Mesenchymal stem cell (in vitro differentiated cells and primary cell): ENCODE measurements at regions not wholly inside any gene's neighbourhood (a gene's known extent, or its start where the extent isn't known, plus 50 kb on each side); places are given as distances from the start of the nearest gene placed in this dataset.

Experiments
- DNase-seq: peaks from one replicate; pipeline ENCODE4 v3.0.0-alpha.2; 2013
- H2AFZ ChIP-seq: one replicate; pipeline ENCODE4 v1.6.1; 2013; ENCODE audit warnings: low read depth, mild to moderate bottlenecking, control low read depth, inconsistent platforms, low read length, moderate library complexity
- H2AK5ac ChIP-seq: 2 replicates; pipeline ENCODE4 v1.6.1; 2013; ENCODE audit warnings: low read length, moderate library complexity, mild to moderate bottlenecking, inconsistent platforms; ENCODE audit not compliant: severe bottlenecking
- H2BK120ac ChIP-seq: one replicate; pipeline ENCODE4 v1.6.1; 2013; ENCODE audit warnings: low read depth, mild to moderate bottlenecking, inconsistent platforms, low read length, moderate library complexity
- H2BK12ac ChIP-seq, 2 experiments: one replicate each; pipeline ENCODE4 v1.6.1; 2013; ENCODE audit warnings: inconsistent platforms in 2 of 2, low read length in 2 of 2, mild to moderate bottlenecking in 2 of 2, moderate library complexity in 2 of 2, control low read depth in 1 of 2
- H2BK15ac ChIP-seq: one replicate; pipeline ENCODE4 v1.6.1; 2013; ENCODE audit warnings: mild to moderate bottlenecking, low read depth, inconsistent platforms; ENCODE audit not compliant: poor library complexity, severe bottlenecking
- H2BK5ac ChIP-seq: 2 replicates; pipeline ENCODE4 v1.6.1; 2013; ENCODE audit warnings: low read depth, mild to moderate bottlenecking, low read length, control low read depth, inconsistent platforms; ENCODE audit not compliant: poor library complexity, severe bottlenecking
- H3K14ac ChIP-seq, 2 experiments: one replicate each; pipeline ENCODE4 v1.6.1; 2013; ENCODE audit warnings: inconsistent platforms in 2 of 2, low read length in 2 of 2, control low read depth in 1 of 2, mild to moderate bottlenecking in 1 of 2, moderate library complexity in 1 of 2
- H3K18ac ChIP-seq, 2 experiments: one replicate each; pipeline ENCODE4 v1.6.1; 2013; ENCODE audit warnings: inconsistent platforms in 2 of 2, low read length in 2 of 2, control low read depth in 1 of 2, low read depth in 1 of 2, mild to moderate bottlenecking in 1 of 2
- H3K23ac ChIP-seq, 2 experiments: one replicate each; pipeline ENCODE4 v1.6.1; 2013; ENCODE audit warnings: inconsistent platforms in 2 of 2, low read length in 2 of 2, mild to moderate bottlenecking in 2 of 2, moderate library complexity in 2 of 2, control low read depth in 1 of 2
- H3K27ac ChIP-seq: 2 replicates; pipeline ENCODE4 v1.5.1; 2013; ENCODE audit warnings: mild to moderate bottlenecking, moderate library complexity, low read length, control low read depth, inconsistent platforms; ENCODE audit not compliant: poor library complexity, severe bottlenecking
- H3K27me3 ChIP-seq, 2 experiments: 2 replicates each; pipeline versions ENCODE4 v1.6.1 to v1.7.0; 2013; ENCODE audit warnings: low read length in 2 of 2, mild to moderate bottlenecking in 2 of 2, moderate library complexity in 2 of 2, control low read depth in 1 of 2, inconsistent platforms in 1 of 2; ENCODE audit not compliant: control insufficient read depth in 1 of 2, insufficient read depth in 1 of 2
- H3K36me3 ChIP-seq, 2 experiments: 2 replicates each; pipeline versions ENCODE4 v1.6.1 to v1.7.0; 2013; ENCODE audit warnings: low read length in 2 of 2, control low read depth in 1 of 2, inconsistent platforms in 1 of 2, low read depth in 1 of 2, mild to moderate bottlenecking in 1 of 2; ENCODE audit not compliant: insufficient read depth in 2 of 2, control insufficient read depth in 1 of 2
- H3K4ac ChIP-seq, 2 experiments: one replicate each; pipeline ENCODE4 v1.6.1; 2013; ENCODE audit warnings: inconsistent platforms in 2 of 2, low read length in 2 of 2, mild to moderate bottlenecking in 2 of 2, moderate library complexity in 2 of 2, control low read depth in 1 of 2, low read depth in 1 of 2
- H3K4me1 ChIP-seq: 2 replicates; pipeline ENCODE4 v1.6.1; 2013; ENCODE audit warnings: low read depth, low read length, control low read depth; ENCODE audit not compliant: control insufficient read depth, insufficient read depth
- H3K4me2 ChIP-seq: 2 replicates; pipeline ENCODE4 v1.6.1; 2013; ENCODE audit warnings: low read length, mild to moderate bottlenecking, inconsistent platforms; ENCODE audit not compliant: poor library complexity, severe bottlenecking
- H3K4me3 ChIP-seq, 2 experiments: 2 replicates each; pipeline versions ENCODE4 v1.5.1 to v1.7.0; 2013; ENCODE audit warnings: low read length in 2 of 2, mild to moderate bottlenecking in 2 of 2, control low read depth in 1 of 2, low read depth in 1 of 2; ENCODE audit not compliant: insufficient read depth in 1 of 2
- H3K79me1 ChIP-seq: replicated peaks from 2 replicates; pipeline ENCODE4 v1.6.1; 2013; ENCODE audit warnings: mild to moderate bottlenecking, control low read depth, low read length, inconsistent platforms; ENCODE audit not compliant: poor library complexity, severe bottlenecking
- H3K9ac ChIP-seq: 2 replicates; pipeline ENCODE4 v1.7.0; 2013; ENCODE audit warnings: mild to moderate bottlenecking, low read length, moderate library complexity
- H3K9me3 ChIP-seq: 2 replicates; pipeline ENCODE4 v1.7.0; 2013; ENCODE audit warnings: mild to moderate bottlenecking, low read length; ENCODE audit not compliant: control insufficient read depth
- H4K8ac ChIP-seq: one replicate; pipeline ENCODE4 v1.6.1; 2013; ENCODE audit warnings: inconsistent platforms, mild to moderate bottlenecking, low read length, moderate library complexity
- H4K91ac ChIP-seq: one replicate; pipeline ENCODE4 v1.6.1; 2013; ENCODE audit warnings: mild to moderate bottlenecking, low read length, inconsistent platforms
- WGBS: methylation state at CpG from one replicate; pipeline ENCODE4 v1.1.7; 2013; ENCODE audit warnings: mixed read lengths; 5-methylcytosine and 5-hydroxymethylcytosine counted together

- no peak overlapping the region for H4K8ac ChIP-seq
- peaks cover 7% of the 10 kb centered on the region for H3K4me1 ChIP-seq
- WGBS, result 7% methylated on average over 2 of the region's 2 CpGs
- no peaks in the 10 kb centered on the region for H3K9me3 ChIP-seq
- H3K9ac ChIP-seq, result no peak overlapping the region
- no peak overlapping the region for H4K91ac ChIP-seq
- no peaks in the 10 kb centered on the region for H3K79me1 ChIP-seq
- H2BK15ac ChIP-seq, result no peak overlapping the region
- H3K4ac ChIP-seq, result no peak overlapping the region
- H2BK120ac ChIP-seq, result no peak overlapping the region
- H2AK5ac ChIP-seq, result no peak overlapping the region
- H2AFZ ChIP-seq, result no peak overlapping the region
- H3K14ac ChIP-seq, result no peak overlapping the region
- H3K23ac ChIP-seq, result no peak overlapping the region
- H2BK5ac ChIP-seq, result no peak overlapping the region
- no peak overlapping the region for H3K27ac ChIP-seq
- peak overlapping the region in 1 of 2 experiments; percentile 7 for H2BK12ac ChIP-seq
- DNase-seq, result peak; percentile 66
- H3K4me3 ChIP-seq, result no peak overlapping the region
- H3K27me3 ChIP-seq, result no peaks in the 10 kb centered on the region
- no peak overlapping the region for H3K4me2 ChIP-seq
- no peak overlapping the region for H3K18ac ChIP-seq
- no peaks in the 10 kb centered on the region for H3K36me3 ChIP-seq
Measured at GRCh38 chr2:18356676-18357075, 203.8 kb downstream of the RDH14 start.

- Histone ChIP-seq H3K36me3 (no peaks in the 10 kb centered on the region), H3K4me1 (no peaks in the 10 kb centered on the region), H3K79me1 (no peaks in the 10 kb centered on the region), H2BK5ac (no peak overlapping the region), H3K23ac (no peak overlapping the region), H3K27me3 (no peaks in the 10 kb centered on the region), H3K4me3 (no peak overlapping the region), H3K27ac (no peak overlapping the region), H3K18ac (no peak overlapping the region), H2AFZ (no peak overlapping the region), H3K9me3 (no peaks in the 10 kb centered on the region), H4K91ac (no peak overlapping the region), H3K4me2 (no peak overlapping the region), H2AK5ac (no peak overlapping the region), H3K9ac (no peak overlapping the region), H3K4ac (no peak overlapping the region), H4K8ac (no peak overlapping the region), H2BK12ac (no peak overlapping the region), H3K14ac (no peak overlapping the region), H2BK15ac (no peak overlapping the region), H2BK120ac (no peak overlapping the region)
- WGBS, result 60% methylated on average over 1 of the region's 1 CpG
- no peak for DNase-seq
Measured at GRCh38 chr2:18349421-18349820, 211.0 kb downstream of the RDH14 start.

- Histone ChIP-seq H2BK12ac (no peak overlapping the region), H2AFZ (no peak overlapping the region), H3K9ac (no peak overlapping the region), H3K4me1 (no peaks in the 10 kb centered on the region), H3K9me3 (no peaks in the 10 kb centered on the region), H3K23ac (no peak overlapping the region), H3K27me3 (no peaks in the 10 kb centered on the region), H3K36me3 (no peaks in the 10 kb centered on the region), H2BK15ac (no peak overlapping the region), H3K14ac (no peak overlapping the region), H3K79me1 (no peaks in the 10 kb centered on the region), H2AK5ac (no peak overlapping the region), H3K27ac (no peak overlapping the region), H4K8ac (no peak overlapping the region), H2BK5ac (no peak overlapping the region), H3K4me2 (no peak overlapping the region), H3K4me3 (no peak overlapping the region), H3K18ac (no peak overlapping the region), H2BK120ac (no peak overlapping the region), H3K4ac (no peak overlapping the region), H4K91ac (no peak overlapping the region)
- WGBS, result no CpG with 5 or more reads among the region's 3 CpGs
- no peak for DNase-seq
Measured at GRCh38 chr2:18346874-18347273, 213.6 kb downstream of the RDH14 start.

- no peaks in the 10 kb centered on the region for H3K27me3 ChIP-seq
- no peak overlapping the region for H4K91ac ChIP-seq
- no peak overlapping the region for H2BK5ac ChIP-seq
- no peak overlapping the region for H2BK120ac ChIP-seq
- no peak overlapping the region for H3K9ac ChIP-seq
- H3K4me3 ChIP-seq, result no peak overlapping the region
- DNase-seq, result no peak
- H3K27ac ChIP-seq, result peak overlapping the region; percentile 39
- H3K4ac ChIP-seq, result no peak overlapping the region
- H4K8ac ChIP-seq, result no peak overlapping the region
- WGBS, result 97% methylated on average over 3 of the region's 3 CpGs
- H2BK15ac ChIP-seq, result no peak overlapping the region
- H3K4me1 ChIP-seq, result no peaks in the 10 kb centered on the region
- no peak overlapping the region for H3K18ac ChIP-seq
- H3K4me2 ChIP-seq, result no peak overlapping the region
- no peak overlapping the region for H3K23ac ChIP-seq
- H2BK12ac ChIP-seq, result no peak overlapping the region
- no peak overlapping the region for H3K14ac ChIP-seq
- H3K9me3 ChIP-seq, result peaks cover 2% of the 10 kb centered on the region
- no peaks in the 10 kb centered on the region for H3K79me1 ChIP-seq
- H2AFZ ChIP-seq, result no peak overlapping the region
- H3K36me3 ChIP-seq, result no peaks in the 10 kb centered on the region
- no peak overlapping the region for H2AK5ac ChIP-seq
Measured at GRCh38 chr2:18346344-18346743, 214.1 kb downstream of the RDH14 start.
